NCI-H2196 treated with DMSO at 0.1 percent for 48 hours (cell line): ENCODE measurements at regions not wholly inside any gene's neighbourhood (a gene's known extent, or its start where the extent isn't known, plus 50 kb on each side); places are given as distances from the start of the nearest gene placed in this dataset.
"Not testable (repeated sequence)": the region's sequence is repeated elsewhere in the genome, so short reads cannot be mapped to it uniquely, and the experiment has no call there.

ENCODE experiments used
- DNase-seq: peaks from one replicate; lab custom pipeline; 2025; ENCODE audit not compliant: unreplicated experiment; lab: John Stamatoyannopoulos, UW

DNA sequence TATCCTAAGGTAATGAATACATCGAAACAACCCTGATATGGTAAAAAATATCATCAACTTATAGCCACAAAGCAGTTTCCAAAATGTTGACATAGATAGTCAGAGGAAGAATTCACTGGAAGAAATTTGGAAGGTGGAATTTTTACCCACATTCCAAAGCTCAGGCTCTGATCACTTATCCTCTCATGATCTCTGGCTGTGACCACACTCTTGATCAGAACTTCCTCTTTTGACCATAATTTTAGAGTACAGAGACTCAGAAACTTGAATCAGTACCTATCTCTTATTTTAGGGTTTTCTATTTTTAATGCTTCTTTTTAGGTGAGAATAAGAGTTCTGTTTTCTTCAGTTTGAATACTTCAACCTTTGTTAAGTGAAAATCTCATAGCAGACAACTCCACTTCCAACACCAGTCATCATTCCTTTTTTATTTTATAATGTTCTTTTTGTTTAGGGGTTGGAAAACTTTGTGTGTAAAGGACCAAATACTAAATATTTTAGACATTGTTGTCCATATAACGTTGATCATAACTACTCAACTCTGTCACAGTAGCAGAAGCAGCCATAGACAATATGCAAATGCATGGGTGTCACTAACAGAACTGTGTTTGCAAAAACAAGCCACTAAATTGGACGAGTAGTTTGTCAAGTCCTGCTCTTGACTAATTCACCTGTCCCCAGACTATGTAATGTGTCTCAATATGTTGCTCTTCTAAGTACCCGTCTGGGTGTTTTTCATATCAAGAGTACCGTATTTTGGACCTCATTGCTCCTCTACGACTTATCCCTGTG, 891.6 kb upstream of the CRIM1 start:
- DNase-seq, result no peak

DNA sequence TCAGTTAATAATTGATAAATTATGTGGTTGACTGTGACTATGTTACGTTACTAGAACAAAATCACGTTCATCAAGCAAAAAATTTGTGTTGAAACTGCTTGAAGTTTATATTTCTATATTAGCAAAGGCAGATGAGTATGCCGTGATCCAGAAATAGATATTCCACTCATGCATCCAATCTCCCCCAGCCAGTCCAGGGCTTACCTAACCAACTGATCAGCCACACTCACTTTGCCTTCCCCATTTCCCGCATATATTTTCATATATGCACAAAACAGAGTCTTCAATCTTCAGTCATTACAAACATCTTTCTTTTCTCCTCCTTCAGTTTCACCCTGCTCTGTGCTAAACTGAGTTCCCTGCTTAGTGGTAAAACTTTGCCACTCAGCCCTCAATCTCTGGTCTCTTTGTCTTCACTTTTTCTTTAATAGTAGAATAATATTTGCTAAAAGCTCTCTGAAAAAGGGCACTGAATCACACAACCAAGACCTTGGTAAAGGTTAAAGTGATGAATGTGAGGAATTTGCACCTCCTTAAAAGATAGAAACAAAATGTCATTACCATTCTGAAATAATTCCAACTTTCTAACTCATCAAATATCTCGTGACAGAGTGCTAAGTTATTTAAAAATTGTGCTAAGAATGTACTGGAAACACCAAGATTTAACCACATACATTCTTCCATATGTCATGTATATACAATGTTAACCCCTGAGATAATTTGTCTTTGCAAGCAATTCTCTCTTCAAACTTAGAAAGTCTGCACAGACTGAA, 893.2 kb upstream of the CRIM1 start:
- no peak for DNase-seq

GRCh38 chr2:35461406-35461805, 894.2 kb upstream of the CRIM1 start:
- DNase-seq, result no peak

GRCh38 chr2:35454966-35455638, 900.5 kb upstream of the CRIM1 start:
- DNase-seq, result no peak

DNA sequence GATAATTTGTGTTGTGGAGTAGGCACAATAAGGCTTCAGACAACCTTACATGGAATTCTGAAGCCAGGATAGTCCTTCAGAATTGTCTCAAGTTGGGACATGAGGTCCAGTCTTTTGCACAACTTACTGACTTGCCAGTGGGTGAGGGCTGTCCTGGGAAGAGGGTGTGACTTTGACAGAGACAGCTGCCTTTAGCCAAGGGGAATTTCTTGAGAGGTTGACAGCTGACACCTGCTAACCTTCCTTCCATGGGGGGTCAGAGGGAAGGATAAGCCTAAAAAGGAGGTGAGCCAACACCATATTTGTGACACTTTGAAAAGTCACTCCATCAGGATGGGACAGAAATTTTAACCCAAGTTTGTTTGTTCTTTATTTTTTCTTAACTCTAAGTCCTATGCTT, 907.8 kb upstream of the CRIM1 start:
- no peak for DNase-seq

DNA sequence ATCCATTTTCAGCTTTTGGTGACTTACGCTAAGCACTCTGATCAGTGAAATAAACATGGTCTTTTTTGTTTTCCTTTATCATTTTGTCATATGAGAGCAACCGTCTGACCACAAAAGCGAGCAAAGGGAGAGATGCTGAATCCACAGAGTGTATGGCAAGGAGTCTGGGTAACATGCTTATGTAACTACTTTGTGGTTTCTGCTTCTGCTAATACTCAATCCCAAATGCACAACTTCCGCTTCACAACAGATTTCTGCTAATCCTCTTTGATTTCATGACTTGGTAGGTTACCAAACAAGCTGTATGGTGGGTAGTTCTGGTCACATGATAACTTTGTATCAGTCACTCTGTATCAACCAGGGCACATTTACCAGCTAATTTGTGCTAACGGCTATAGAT, 908.4 kb upstream of the CRIM1 start:
- DNase-seq, result no peak

GRCh38 chr2:35443087-35443486, 912.5 kb upstream of the CRIM1 start:
- DNase-seq, result no peak

- DNase-seq, result not testable (repeated sequence)
Observed at GRCh38 chr2:35441575-35441974, 914.0 kb upstream of the CRIM1 start.

DNA sequence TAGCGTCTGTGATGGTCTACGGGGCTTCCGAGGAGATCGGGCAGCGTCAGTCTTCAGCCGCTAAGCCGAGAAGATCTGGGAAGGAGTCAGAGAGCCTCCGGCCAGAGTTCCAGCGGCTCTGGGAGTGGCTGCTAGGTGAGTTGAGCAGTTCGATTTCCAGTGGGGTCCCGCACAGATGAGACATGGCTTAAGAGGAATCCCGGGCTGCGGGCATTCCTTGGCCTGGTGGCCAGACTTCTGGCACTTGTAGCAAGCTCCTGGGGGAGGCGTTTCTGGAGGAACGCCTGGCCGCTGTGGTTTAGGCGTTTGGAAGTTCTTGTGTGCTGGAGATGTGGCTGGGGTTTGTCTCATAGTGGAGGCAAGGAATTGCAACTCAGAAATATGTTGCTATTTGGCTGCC, 915.3 kb upstream of the CRIM1 start:
- not testable (repeated sequence) for DNase-seq

GRCh38 chr2:35436893-35437292, 918.7 kb upstream of the CRIM1 start:
- DNase-seq, result not testable (repeated sequence)

DNA sequence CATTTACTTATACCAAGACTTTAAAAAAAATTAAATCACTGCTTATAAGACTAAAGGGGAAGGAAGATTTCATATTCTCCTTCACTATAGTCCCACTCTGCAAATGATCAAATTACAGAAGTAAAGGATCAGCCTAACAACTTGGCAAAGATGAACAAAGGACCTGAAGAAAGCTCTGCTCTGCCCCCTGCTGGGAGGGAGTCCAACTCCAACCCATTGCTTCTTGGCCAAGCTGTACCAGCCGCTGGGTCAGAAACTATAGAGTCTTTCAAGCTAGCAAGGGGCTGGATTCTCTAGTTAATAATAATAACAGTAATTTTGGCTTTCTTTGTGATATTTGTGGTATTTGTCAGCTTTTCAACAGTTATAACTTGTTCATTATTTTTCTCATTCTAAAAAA, 927.0 kb upstream of the CRIM1 start:
- DNase-seq, result no peak

GRCh38 chr2:35421485-35421884, 934.1 kb upstream of the CRIM1 start:
- DNase-seq, result no peak

DNA sequence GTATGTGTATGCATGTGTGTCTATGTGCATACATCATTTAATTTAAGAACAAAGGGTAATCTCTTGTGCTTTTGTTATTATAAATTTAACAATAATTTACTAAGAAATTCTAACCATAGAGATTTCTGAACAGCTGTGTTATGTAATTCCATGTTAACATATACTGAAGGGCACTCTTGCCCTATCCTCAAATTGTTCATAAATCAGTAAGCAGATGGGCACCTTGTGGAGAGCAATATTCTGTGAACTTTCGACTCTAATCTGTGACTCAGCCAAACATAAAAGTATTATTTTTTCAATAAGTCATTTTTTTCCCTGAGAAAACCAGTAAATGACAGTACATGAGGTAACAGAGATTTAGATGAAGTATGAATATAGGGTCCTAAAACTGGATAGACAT, 938.3 kb upstream of the CRIM1 start:
- no peak for DNase-seq

DNA sequence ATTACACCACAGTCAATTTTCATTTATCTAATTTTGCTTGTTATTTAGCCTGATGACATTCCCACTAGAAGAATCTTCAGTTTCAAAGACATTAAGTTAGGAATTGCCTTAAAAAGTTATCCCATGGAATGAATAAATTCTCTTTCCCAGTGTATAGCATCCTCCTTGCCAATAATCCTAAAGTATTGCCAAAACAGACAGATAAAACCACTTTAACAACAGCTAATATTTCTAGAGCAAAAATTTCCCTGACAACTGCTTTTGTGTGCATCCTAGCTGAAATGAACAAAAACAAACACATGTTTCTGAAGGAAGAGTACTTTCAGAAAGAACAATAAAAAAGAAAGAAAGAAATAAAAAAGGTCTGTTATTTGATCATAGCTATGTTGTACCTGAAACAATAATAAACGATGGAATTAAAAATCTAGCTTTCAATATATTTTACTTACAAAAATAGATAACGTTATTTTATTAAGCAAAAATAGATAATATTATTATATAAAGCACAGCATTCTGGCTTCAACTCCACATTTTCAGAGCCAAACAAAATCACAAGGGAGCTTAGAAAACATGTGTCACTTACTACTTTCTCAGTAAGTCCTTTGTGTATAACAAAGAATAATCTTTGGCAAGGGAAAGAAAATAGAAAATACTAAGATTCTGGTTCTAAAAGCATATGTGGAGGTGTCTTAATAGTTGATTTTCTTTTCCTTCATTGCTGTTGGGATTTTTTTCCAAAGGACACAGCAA, 939.0 kb upstream of the CRIM1 start:
- no peak for DNase-seq

GRCh38 chr2:35415942-35416341, 939.6 kb upstream of the CRIM1 start:
- DNase-seq, result no peak

GRCh38 chr2:35415282-35415681, 940.3 kb upstream of the CRIM1 start:
- DNase-seq, result no peak

DNA sequence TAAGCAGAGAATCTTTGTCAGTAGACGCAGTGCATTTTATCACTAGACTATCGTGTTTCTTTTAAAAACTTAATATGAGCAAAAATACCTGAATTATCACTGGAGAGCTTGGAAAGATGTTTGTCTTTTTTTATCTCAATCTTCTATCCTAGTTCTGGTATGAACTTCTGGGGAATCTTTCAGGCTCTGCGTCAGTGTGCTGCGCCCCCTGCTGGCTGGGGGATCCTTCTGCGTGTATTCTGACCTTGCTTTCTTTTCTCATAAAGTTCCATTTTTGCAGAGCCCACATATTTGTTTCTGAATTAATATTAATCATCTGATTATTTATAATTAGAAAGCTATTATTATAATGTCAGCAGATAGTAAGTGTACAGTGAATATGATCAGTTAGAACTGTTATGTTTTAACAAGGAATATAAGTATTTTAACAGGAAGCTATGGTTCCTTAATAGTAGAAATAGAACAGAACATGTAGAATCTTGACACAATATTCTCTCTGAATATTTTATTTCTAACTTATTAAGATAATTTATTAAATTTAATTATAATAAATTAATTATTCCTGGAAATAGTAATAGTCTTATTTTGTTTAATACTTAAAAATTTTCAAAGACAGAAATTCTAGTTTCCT, 945.0 kb upstream of the CRIM1 start:
- peak; percentile 16 for DNase-seq

DNA sequence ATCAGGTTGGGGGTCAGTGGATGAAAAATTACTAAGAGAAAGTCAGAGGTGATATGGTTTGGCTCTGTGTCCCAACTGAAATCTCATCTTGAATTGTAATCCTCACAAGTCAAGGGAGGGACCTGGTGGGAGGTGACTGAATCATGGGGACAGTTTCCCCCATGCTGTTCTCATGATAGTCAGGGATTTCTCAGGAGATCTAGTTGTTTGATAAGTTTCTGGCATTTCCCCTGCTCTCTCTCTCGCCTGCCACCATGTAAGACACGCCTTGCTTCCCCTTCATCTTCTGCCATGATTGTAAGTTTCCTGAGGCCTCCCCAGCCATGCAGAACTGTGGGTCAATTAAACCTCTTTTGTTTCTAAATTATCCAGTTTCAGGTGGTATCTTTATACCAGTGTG, 945.8 kb upstream of the CRIM1 start:
- DNase-seq, result no peak

GRCh38 chr2:35408320-35408719, 947.3 kb upstream of the CRIM1 start:
- no peak for DNase-seq

GRCh38 chr2:35391736-35392442, 963.7 kb upstream of the CRIM1 start:
- DNase-seq, result no peak
